Mucosa of descending colon (tissue), 3 donors: ENCODE measurements at regions not wholly inside any gene's neighbourhood (a gene's known extent, or its start where the extent isn't known, plus 50 kb on each side); places are given as distances from the start of the nearest gene placed in this dataset.

Source experiments
- ATAC-seq: fragments of 200-7000 bp; cut with Tn5 transposase; one replicate; pipeline ENCODE4 v1.9.1; 2020; ENCODE audit warnings: mild to moderate bottlenecking, moderate library complexity
- DNase-seq, 3 donors: peaks; one replicate each; pipeline ENCODE4 v3.0.0-alpha.2; 2020
- H3K36me3 ChIP-seq: fragments of 200-600 bp; one replicate; pipeline ENCODE4 v1.8.0; 2021; ENCODE audit warnings: low read depth, mild to moderate bottlenecking
- H3K4me1 ChIP-seq: fragments of 200-600 bp; one replicate; pipeline ENCODE4 v1.8.0; 2021; ENCODE audit warnings: low read depth, mild to moderate bottlenecking
- H3K4me3 ChIP-seq: fragments of 200-600 bp; one replicate; pipeline ENCODE4 v1.8.0; 2021; ENCODE audit warnings: mild to moderate bottlenecking
- H3K9me3 ChIP-seq: fragments of 200-600 bp; one replicate; pipeline ENCODE4 v1.8.0; 2021; ENCODE audit warnings: mild to moderate bottlenecking
- intact Hi-C, 2 donors: fragments of 100-400 bp; cut with DNase I in 1 of 2; cut with micrococcal nuclease in 1 of 2; formaldehyde crosslinking; loops; one replicate each; pipeline versions ENCODE4 v1.11.0 to v1.11.1; 2022; cut with DNase I, micrococcal nuclease
- TF ChIP-seq, protein P1 (sequence below): fragments of 200-600 bp; IDR thresholded peaks from one replicate; pipeline ENCODE4 v1.8.0; 2022; ENCODE audit warnings: antibody characterized with exemption, mild to moderate bottlenecking
- donor health status: DM: no; HTN: no; CAD: no; lungs with moderate emphysema.
- donor health status: DM: no; HTN: no; CAD: no.
- donor health status: DM: no; HTN: yes; CAD: no.

DNA sequence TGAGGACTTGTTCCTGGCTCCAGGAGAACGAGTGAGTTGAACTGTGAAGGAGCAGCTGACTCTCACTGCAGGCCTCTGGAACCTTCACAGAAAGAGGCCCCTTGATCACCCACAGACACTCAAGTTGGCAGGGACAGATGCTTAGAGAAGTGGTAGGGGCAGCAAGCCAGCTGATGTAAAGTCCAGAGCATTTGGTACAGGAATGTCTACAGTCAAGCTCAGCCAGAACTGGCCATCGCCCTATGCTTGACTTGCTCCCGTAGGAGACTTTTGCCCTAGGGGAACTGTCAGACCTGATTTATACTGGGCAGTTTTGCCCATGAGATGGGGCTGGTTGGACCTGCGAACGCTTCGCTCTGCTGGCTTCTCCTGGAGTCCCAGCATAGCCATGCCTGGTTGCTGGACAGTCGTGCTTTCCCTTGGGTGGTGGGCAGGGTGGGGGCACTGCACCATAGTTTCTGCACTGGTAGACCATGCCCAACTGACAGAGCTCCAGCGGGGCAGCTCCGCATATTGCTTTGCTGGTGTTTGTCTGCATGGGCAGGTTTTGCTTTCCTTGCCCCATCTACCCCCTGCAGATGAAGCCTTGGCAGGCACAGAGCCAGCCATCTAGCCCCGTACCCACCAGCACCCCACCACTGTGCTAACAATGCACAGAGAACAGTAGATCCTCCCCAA is 977.7 kb downstream of the JRKL start:
- TF ChIP-seq, protein P1, sequence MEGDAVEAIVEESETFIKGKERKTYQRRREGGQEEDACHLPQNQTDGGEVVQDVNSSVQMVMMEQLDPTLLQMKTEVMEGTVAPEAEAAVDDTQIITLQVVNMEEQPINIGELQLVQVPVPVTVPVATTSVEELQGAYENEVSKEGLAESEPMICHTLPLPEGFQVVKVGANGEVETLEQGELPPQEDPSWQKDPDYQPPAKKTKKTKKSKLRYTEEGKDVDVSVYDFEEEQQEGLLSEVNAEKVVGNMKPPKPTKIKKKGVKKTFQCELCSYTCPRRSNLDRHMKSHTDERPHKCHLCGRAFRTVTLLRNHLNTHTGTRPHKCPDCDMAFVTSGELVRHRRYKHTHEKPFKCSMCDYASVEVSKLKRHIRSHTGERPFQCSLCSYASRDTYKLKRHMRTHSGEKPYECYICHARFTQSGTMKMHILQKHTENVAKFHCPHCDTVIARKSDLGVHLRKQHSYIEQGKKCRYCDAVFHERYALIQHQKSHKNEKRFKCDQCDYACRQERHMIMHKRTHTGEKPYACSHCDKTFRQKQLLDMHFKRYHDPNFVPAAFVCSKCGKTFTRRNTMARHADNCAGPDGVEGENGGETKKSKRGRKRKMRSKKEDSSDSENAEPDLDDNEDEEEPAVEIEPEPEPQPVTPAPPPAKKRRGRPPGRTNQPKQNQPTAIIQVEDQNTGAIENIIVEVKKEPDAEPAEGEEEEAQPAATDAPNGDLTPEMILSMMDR = no peak
- Histone ChIP-seq H3K36me3 (no peaks in the 10 kb centered on the region), H3K4me1 (no peaks in the 10 kb centered on the region), H3K4me3 (no peak overlapping the region), H3K9me3 (peaks cover 47% of the 10 kb centered on the region)
- ATAC-seq (no peak), DNase-seq (no peak)
- intact Hi-C loops = no loop called here

GRCh38 chr11:97389270-97389669 is 999.5 kb downstream of the JRKL start:
- Histone ChIP-seq H3K36me3 (no peaks in the 10 kb centered on the region), H3K4me3 (no peak overlapping the region), H3K9me3 (peaks cover 33% of the 10 kb centered on the region), H3K4me1 (no peaks in the 10 kb centered on the region)
- DNase-seq (no peak), ATAC-seq (no peak)
- intact Hi-C loops = no loop called here
- TF ChIP-seq, protein P1 = no peak

GRCh38 chr11:97398246-97398645 is 1008.4 kb downstream of the JRKL start:
- H3K9me3 ChIP-seq = peaks cover 42% of the 10 kb centered on the region
- ATAC-seq (no peak), DNase-seq (no peak)
- H3K4me1 ChIP-seq = no peaks in the 10 kb centered on the region
- no peaks in the 10 kb centered on the region for H3K36me3 ChIP-seq
- H3K4me3 ChIP-seq = no peak overlapping the region
- intact Hi-C loops = no loop called here
- TF ChIP-seq, protein P1 = no peak

DNA sequence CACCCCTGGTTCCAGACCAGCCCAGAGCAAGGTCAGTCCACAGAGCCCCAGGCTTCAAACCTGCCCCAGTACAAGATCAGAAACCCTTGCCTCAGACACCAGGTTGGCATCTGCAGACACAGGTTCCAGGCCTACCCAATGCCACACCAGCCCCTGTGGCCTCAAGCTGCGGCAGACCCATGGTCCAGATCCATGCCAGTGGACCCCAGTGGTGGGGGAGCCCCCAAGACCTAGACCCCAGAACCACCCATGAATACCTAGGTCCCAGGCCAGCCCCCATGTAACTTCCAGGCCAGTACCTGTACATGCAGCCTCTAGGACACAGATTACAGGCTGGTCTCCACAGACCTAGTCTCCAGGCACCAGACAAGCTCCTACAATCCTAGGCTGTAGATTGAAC is 1019.3 kb downstream of the JRKL start:
- ATAC-seq (no peak), DNase-seq (no peak)
- intact Hi-C loops = no loop called here
- Histone ChIP-seq H3K36me3 (no peaks in the 10 kb centered on the region), H3K4me1 (no peaks in the 10 kb centered on the region), H3K9me3 (peaks cover 37% of the 10 kb centered on the region), H3K4me3 (no peak overlapping the region)
- TF ChIP-seq, protein P1 = no peak

DNA sequence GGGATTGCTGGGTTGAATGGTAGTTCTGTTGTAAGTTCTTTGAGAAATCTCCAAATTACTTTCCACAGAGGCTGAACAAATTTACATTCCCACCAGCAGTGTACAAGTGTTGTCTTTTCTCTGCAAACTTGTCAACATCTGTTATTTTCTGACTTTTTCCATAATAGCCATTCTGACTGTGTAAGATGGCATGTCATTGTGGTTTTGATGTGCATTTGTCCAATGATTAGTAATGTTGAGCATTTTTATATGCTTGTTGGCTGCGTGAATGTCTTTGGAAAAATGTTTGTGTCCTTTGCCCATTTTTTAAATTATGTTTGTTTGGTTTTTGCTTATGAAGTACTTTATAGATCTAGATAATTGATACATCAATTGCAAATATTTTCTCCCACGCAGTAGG is 1025.0 kb downstream of the JRKL start:
- ATAC-seq (no peak), DNase-seq (no peak)
- Histone ChIP-seq H3K4me1 (no peaks in the 10 kb centered on the region), H3K36me3 (no peaks in the 10 kb centered on the region), H3K4me3 (no peak overlapping the region), H3K9me3 (peaks cover 18% of the 10 kb centered on the region)
- TF ChIP-seq, protein P1 = no peak
- intact Hi-C loops = no loop called here

GRCh38 chr11:97419729-97420128 is 1029.9 kb downstream of the JRKL start:
- TF ChIP-seq, protein P1 = no peak
- peaks cover 42% of the 10 kb centered on the region for H3K9me3 ChIP-seq
- H3K4me3 ChIP-seq = no peak overlapping the region
- H3K4me1 ChIP-seq = no peaks in the 10 kb centered on the region
- H3K36me3 ChIP-seq = no peaks in the 10 kb centered on the region
- DNase-seq (no peak), ATAC-seq (no peak)
- intact Hi-C loops = no loop called here
